ENCODE measurements at regions not wholly inside any gene's neighbourhood (a gene's known extent, or its start where the extent isn't known, plus 50 kb on each side); places are given as distances from the start of the nearest gene placed in this dataset.
A peak's percentile ranks its signal among the peaks of the same experiment; 100 is the strongest.

DNA sequence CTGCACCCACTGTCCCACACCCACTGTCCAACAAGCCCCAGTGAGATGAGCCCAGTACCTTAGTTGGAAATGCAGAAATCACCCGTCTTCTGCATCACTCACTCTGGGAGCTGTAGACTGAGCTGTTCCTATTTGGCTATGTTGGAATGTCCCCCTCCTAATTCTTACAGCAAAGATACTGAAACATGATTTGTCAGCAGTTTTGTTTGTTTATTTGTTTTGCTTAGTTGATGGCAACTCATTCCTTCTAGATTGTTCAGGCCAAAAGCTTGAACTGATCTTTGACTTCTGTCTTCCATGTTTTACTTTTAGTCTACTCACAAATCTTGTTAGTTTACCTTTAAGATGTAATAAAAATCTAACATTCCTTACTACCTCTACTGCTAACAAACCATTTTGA lies 233.6 kb upstream of the MIS18BP1 start:
- H3K9me3 Mint-ChIP-seq (ENCODE audit: unreplicated experiment) = peaks cover 11% of the 10 kb centered on the region
- TF ChIP-seq, protein P1, sequence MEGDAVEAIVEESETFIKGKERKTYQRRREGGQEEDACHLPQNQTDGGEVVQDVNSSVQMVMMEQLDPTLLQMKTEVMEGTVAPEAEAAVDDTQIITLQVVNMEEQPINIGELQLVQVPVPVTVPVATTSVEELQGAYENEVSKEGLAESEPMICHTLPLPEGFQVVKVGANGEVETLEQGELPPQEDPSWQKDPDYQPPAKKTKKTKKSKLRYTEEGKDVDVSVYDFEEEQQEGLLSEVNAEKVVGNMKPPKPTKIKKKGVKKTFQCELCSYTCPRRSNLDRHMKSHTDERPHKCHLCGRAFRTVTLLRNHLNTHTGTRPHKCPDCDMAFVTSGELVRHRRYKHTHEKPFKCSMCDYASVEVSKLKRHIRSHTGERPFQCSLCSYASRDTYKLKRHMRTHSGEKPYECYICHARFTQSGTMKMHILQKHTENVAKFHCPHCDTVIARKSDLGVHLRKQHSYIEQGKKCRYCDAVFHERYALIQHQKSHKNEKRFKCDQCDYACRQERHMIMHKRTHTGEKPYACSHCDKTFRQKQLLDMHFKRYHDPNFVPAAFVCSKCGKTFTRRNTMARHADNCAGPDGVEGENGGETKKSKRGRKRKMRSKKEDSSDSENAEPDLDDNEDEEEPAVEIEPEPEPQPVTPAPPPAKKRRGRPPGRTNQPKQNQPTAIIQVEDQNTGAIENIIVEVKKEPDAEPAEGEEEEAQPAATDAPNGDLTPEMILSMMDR (IDR thresholded peaks at IDR 0.05; ENCODE audit: unreplicated experiment) = no peak

DNA sequence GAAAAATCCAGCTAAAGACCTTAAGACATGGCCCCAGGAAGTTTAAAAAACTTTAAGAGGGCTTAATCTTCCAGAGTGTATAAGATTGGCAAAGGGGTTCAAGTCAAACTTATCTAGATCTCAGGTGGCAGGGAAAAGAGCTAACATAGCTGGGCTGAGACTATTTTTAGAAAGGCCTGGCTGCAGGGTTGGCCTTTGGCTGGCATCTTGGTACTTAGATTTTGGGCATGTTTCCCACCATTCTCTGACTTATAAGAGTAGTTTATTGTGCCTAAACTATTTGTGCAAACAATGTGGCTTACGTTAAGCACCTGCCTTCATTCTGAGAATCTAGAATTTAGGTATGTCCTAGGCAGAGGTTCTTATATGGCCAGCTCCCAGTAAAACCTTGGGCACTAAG lies 214.0 kb upstream of the MIS18BP1 start:
- H3K9me3 Mint-ChIP-seq (ENCODE audit: unreplicated experiment) = no peaks in the 10 kb centered on the region
- no peak overlapping the region for H3K4me3 Mint-ChIP-seq (ENCODE audit: unreplicated experiment)
- TF ChIP-seq, protein P1 (IDR thresholded peaks at IDR 0.05; ENCODE audit: unreplicated experiment) = no peak
- DNase-seq (ENCODE audit: low spot score) = no peak
- no peaks in the 10 kb centered on the region for H3K27me3 Mint-ChIP-seq (ENCODE audit: unreplicated experiment)
- H3K4me1 Mint-ChIP-seq (ENCODE audit: unreplicated experiment) = no peaks in the 10 kb centered on the region
- H3K36me3 Mint-ChIP-seq (ENCODE audit: low read depth, unreplicated experiment) = no peaks in the 10 kb centered on the region
- no peak overlapping the region for H3K27ac Mint-ChIP-seq (ENCODE audit: unreplicated experiment)

More for the DNA sequence above, 233.6 kb upstream of the MIS18BP1 start:
- Mint-ChIP-seq H3K4me1 (ENCODE audit: unreplicated experiment) (no peaks in the 10 kb centered on the region), H3K27me3 (ENCODE audit: unreplicated experiment) (no peaks in the 10 kb centered on the region), H3K27ac (ENCODE audit: unreplicated experiment) (no peak overlapping the region), H3K4me3 (ENCODE audit: unreplicated experiment) (no peak overlapping the region), H3K36me3 (ENCODE audit: low read depth, unreplicated experiment) (peaks cover 6% of the 10 kb centered on the region)
- DNase-seq (ENCODE audit: low spot score) = no peak

DNA sequence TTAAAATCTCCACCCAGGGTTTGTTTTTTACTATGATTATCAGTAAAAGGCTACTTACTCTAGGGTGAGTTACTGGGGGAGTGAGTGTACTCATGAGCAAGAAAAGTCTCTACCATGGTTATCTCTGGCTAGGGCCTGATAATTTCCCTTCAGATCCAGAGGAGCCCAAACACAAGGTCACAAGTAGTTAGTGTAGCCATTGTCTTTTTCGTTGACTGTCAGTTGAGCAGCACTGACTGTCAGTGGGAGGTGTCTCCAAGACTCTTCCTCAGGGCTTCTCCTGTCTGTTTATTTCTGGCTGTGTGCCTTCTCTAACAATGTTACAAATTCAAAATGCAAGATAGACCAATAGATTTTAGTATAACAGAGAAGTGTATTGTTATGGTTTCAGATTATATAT lies 181.2 kb upstream of the MIS18BP1 start:
- H3K4me3 Mint-ChIP-seq (ENCODE audit: unreplicated experiment) = no peak overlapping the region
- no peaks in the 10 kb centered on the region for H3K36me3 Mint-ChIP-seq (ENCODE audit: low read depth, unreplicated experiment)
- no peaks in the 10 kb centered on the region for H3K27me3 Mint-ChIP-seq (ENCODE audit: unreplicated experiment)
- no peaks in the 10 kb centered on the region for H3K4me1 Mint-ChIP-seq (ENCODE audit: unreplicated experiment)
- no peak overlapping the region for H3K27ac Mint-ChIP-seq (ENCODE audit: unreplicated experiment)
- no peak for DNase-seq (ENCODE audit: low spot score)
- H3K9me3 Mint-ChIP-seq (ENCODE audit: unreplicated experiment) = no peaks in the 10 kb centered on the region
- TF ChIP-seq, protein P1 (IDR thresholded peaks at IDR 0.05; ENCODE audit: unreplicated experiment) = no peak

DNA sequence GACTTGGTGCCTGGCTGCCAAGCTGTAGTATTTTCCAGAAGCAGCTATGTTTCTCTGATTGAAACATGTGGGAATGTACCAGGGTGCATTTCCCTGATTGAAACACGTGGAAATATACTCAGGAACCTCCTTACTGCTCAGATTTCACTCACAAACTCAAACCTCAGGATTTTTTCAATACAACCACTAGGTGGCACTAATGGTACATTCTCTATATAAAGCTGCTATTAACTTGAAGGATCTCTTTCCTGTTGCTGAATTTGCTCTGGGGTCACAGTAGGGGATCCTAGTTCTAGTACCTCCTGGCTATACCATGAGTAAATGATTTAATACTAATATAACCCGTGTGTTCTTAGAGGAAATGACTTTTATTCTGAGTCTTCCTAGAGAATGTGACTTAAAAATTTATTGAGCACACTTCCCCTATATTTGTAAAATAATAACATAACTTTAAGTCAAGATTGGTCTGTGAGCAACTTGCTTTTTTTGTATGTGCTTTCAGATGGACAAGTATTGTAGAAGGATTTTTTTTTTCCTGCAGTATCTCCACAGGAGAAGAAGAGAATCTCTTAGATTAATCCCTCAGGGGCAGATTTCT lies 173.8 kb upstream of the MIS18BP1 start:
- Mint-ChIP-seq H3K9me3 (ENCODE audit: unreplicated experiment) (no peaks in the 10 kb centered on the region), H3K27me3 (ENCODE audit: unreplicated experiment) (no peaks in the 10 kb centered on the region), H3K4me3 (ENCODE audit: unreplicated experiment) (no peak overlapping the region), H3K4me1 (ENCODE audit: unreplicated experiment) (no peaks in the 10 kb centered on the region), H3K36me3 (ENCODE audit: low read depth, unreplicated experiment) (no peaks in the 10 kb centered on the region), H3K27ac (ENCODE audit: unreplicated experiment) (no peak overlapping the region)
- DNase-seq (ENCODE audit: low spot score) = no peak
- TF ChIP-seq, protein P1 (IDR thresholded peaks at IDR 0.05; ENCODE audit: unreplicated experiment) = peak; percentile 85

DNA sequence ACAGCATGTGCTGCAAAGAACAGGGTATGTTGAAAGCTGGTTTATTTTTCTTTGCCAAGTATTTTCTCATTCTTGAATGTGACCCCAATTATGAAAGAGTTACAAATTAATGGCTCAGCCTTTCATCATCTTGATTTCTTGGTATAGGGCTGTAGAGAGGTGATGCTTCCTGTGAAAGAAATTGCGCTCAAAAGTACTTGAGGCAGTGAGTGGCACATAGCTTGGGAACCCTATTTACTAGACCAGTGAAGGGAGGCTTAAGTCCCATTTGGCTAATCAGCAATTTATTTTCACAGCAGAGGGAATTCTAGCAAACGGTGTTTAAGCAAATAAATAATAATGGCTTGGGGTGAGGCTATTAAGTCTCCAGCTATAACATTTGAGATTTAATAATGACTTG lies 153.9 kb upstream of the MIS18BP1 start:
- Mint-ChIP-seq H3K27ac (ENCODE audit: unreplicated experiment) (no peak overlapping the region), H3K36me3 (ENCODE audit: low read depth, unreplicated experiment) (peaks cover 8% of the 10 kb centered on the region), H3K9me3 (ENCODE audit: unreplicated experiment) (peaks cover 7% of the 10 kb centered on the region), H3K27me3 (ENCODE audit: unreplicated experiment) (peaks cover 2% of the 10 kb centered on the region), H3K4me1 (ENCODE audit: unreplicated experiment) (no peaks in the 10 kb centered on the region), H3K4me3 (ENCODE audit: unreplicated experiment) (no peak overlapping the region)
- TF ChIP-seq, protein P1 (IDR thresholded peaks at IDR 0.05; ENCODE audit: unreplicated experiment) = no peak
- no peak for DNase-seq (ENCODE audit: low spot score)
